SK-N-SH (cell line): ENCODE measurements at regions not wholly inside any gene's neighbourhood (a gene's known extent, or its start where the extent isn't known, plus 50 kb on each side); places are given as distances from the start of the nearest gene placed in this dataset.
"Not testable (repeated sequence)": the region's sequence is repeated elsewhere in the genome, so short reads cannot be mapped to it uniquely, and the experiment has no call there.

Experiments
- CTCF ChIA-PET: fragments of 300-600, 350-600 bp; formaldehyde crosslinking; extraction: SDS; loops from one replicate; lab custom pipeline; 2021; lab: Yijun Ruan, JAX
- POLR2A ChIA-PET: fragments of 350-600 bp; sonication (Branson Sonifier 250); formaldehyde crosslinking; extraction: SDS; loops from one replicate; lab custom pipeline; 2020; ENCODE audit warnings: antibody characterized with exemption, inconsistent platforms; lab: Yijun Ruan, JAX
- DNase-seq: peaks from one replicate; pipeline ENCODE4 v3.0.0; 2012
- H2AFZ ChIP-seq: fragments of 200-600 bp; sonication (generic); 2 replicates; pipeline ENCODE4 v1.8.1; 2016; ENCODE audit warnings: antibody characterized with exemption, mild to moderate bottlenecking, low read depth
- H3F3A ChIP-seq: fragments of 200-600 bp; sonication (generic); replicated peaks from 2 replicates; pipeline ENCODE3; 2016; ENCODE audit warnings: antibody characterized with exemption, mild to moderate bottlenecking; ENCODE audit not compliant: insufficient read depth
- H3K27ac ChIP-seq, 2 experiments: fragments of 200-500 bp in 1 of 2; fragments of 200-600 bp in 1 of 2; sonication (Bioruptor generic) in 1 of 2; sonication (generic), shearing (Covaris generic) in 1 of 2; 2 replicates each; pipeline versions ENCODE4 v1.5.1 to v1.6.1; 2014 to 2016; ENCODE audit warnings: low read depth in 2 of 2, inconsistent platforms in 1 of 2, low read length in 1 of 2, mild to moderate bottlenecking in 1 of 2, mixed read lengths in 1 of 2
- H3K27me3 ChIP-seq: fragments of 200-600 bp; sonication (generic), shearing (Covaris generic); 2 replicates; pipeline ENCODE4 v1.6.1; 2016; ENCODE audit warnings: mixed run types; ENCODE audit not compliant: insufficient read depth
- H3K36me3 ChIP-seq, 2 experiments: fragments of 200-500 bp in 1 of 2; fragments of 200-600 bp in 1 of 2; sonication (Bioruptor generic) in 1 of 2; sonication (generic) in 1 of 2; replicated peaks in 1 of 2; 2 replicates each; pipeline versions ENCODE3 to v1.5.1; 2014 to 2016; ENCODE audit warnings: low read length in 1 of 2, mild to moderate bottlenecking in 1 of 2; ENCODE audit not compliant: insufficient read depth in 2 of 2, control insufficient read depth in 1 of 2
- H3K4me1 ChIP-seq, 2 experiments: fragments of 200-500 bp in 1 of 2; fragments of 200-600 bp in 1 of 2; sonication (Bioruptor generic) in 1 of 2; sonication (generic), shearing (Covaris generic) in 1 of 2; 2 replicates each; pipeline versions ENCODE4 v1.5.1 to v1.6.1; 2014 to 2016; ENCODE audit warnings: low read depth in 1 of 2, low read length in 1 of 2, mixed run types in 1 of 2; ENCODE audit not compliant: insufficient read depth in 2 of 2, control insufficient read depth in 1 of 2
- H3K4me2 ChIP-seq: fragments of 200-600 bp; sonication (generic), shearing (Covaris generic); 2 replicates; pipeline ENCODE4 v1.6.1; 2017; ENCODE audit warnings: mixed run types
- H3K4me3 ChIP-seq, 2 experiments: fragments of 200-500 bp in 1 of 2; fragments of 200-600 bp in 1 of 2; sonication (Bioruptor generic) in 1 of 2; sonication (generic), shearing (Covaris generic) in 1 of 2; 2 replicates each; pipeline versions ENCODE4 v1.5.1 to v1.8.1; 2014 to 2016; ENCODE audit warnings: low read depth in 2 of 2, inconsistent platforms in 1 of 2, low read length in 1 of 2, mild to moderate bottlenecking in 1 of 2, mixed read lengths in 1 of 2, moderate library complexity in 1 of 2
- H3K79me2 ChIP-seq: fragments of 200-600 bp; sonication (generic); 2 replicates; pipeline ENCODE4 v1.8.1; 2017; ENCODE audit warnings: mild to moderate bottlenecking; ENCODE audit not compliant: insufficient read depth
- H3K9ac ChIP-seq: fragments of 200-600 bp; sonication (generic); 2 replicates; pipeline ENCODE4 v1.6.1; 2017; ENCODE audit warnings: mixed run types
- H3K9me2 ChIP-seq: fragments of 200-600 bp; sonication (generic); 2 replicates; pipeline ENCODE4 v1.6.1; 2017; ENCODE audit warnings: mixed run types
- H3K9me3 ChIP-seq: fragments of 200-600 bp; sonication (generic); 2 replicates; pipeline ENCODE4 v1.6.1; 2017; ENCODE audit warnings: mixed run types, mild to moderate bottlenecking, moderate library complexity
- H4K20me1 ChIP-seq: fragments of 200-600 bp; sonication (generic); 2 replicates; pipeline ENCODE4 v1.6.1; 2017; ENCODE audit warnings: mild to moderate bottlenecking, mixed run types; ENCODE audit not compliant: insufficient read depth
- EP300 ChIP-seq, 2 experiments: IDR thresholded peaks; 2 replicates each; pipeline versions ENCODE4 v1.4.0 to v1.6.1; 2012; ENCODE audit warnings: borderline replicate concordance in 1 of 2, low read depth in 1 of 2, low read length in 1 of 2
- FOXJ3 ChIP-seq: sonication (generic); formaldehyde crosslinking; IDR thresholded peaks from 2 replicates; pipeline ENCODE4 v1.5.1; 2020; ENCODE audit warnings: mild to moderate bottlenecking, missing genetic modification reagents
- FOXM1 ChIP-seq: IDR thresholded peaks from 2 replicates; pipeline ENCODE4 v1.4.0; 2012; ENCODE audit warnings: low read depth, mild to moderate bottlenecking
- GABPA ChIP-seq: IDR thresholded peaks from 2 replicates; pipeline ENCODE4 v1.4.0; 2012; ENCODE audit warnings: low read depth, mild to moderate bottlenecking
- JUND ChIP-seq: IDR thresholded peaks from 2 replicates; pipeline ENCODE4 v1.4.0; 2012
- NFIC ChIP-seq: IDR thresholded peaks from 2 replicates; pipeline ENCODE4 v1.4.0; 2012; ENCODE audit warnings: borderline replicate concordance
- POLR2AphosphoS5 ChIP-seq: IDR thresholded peaks from 2 replicates; pipeline ENCODE4 v1.6.1; 2012; ENCODE audit warnings: low read depth, low read length
- RAD21 ChIP-seq: IDR thresholded peaks from 2 replicates; pipeline ENCODE4 v1.6.1; 2012; ENCODE audit warnings: mild to moderate bottlenecking, low read length
- RFX5 ChIP-seq: IDR thresholded peaks from 2 replicates; pipeline ENCODE4 v1.6.1; 2012; ENCODE audit warnings: mild to moderate bottlenecking, improper control_type of control experiment, low read length
- SMC3 ChIP-seq: IDR thresholded peaks from 2 replicates; pipeline ENCODE4 v1.6.1; 2012; ENCODE audit warnings: low read depth, low read length, improper control_type of control experiment
- TAF1 ChIP-seq: IDR thresholded peaks from 2 replicates; pipeline ENCODE4 v1.6.1; 2012; ENCODE audit warnings: low read depth, mild to moderate bottlenecking, low read length, moderate library complexity, borderline replicate concordance
- TCF12 ChIP-seq: IDR thresholded peaks from 2 replicates; pipeline ENCODE4 v1.4.0; 2012
- YY1 ChIP-seq: IDR thresholded peaks from 2 replicates; pipeline ENCODE4 v1.4.0; 2012; ENCODE audit warnings: low read depth, mild to moderate bottlenecking
- WGBS: methylation state at CpG from one replicate; pipeline ENCODE4 v1.1.6; 2017; ENCODE audit warnings: low lambda C conversion rate; 5-methylcytosine and 5-hydroxymethylcytosine counted together
- TF ChIP-seq, protein P1 (sequence below): fragments of 150-350 bp; IDR thresholded peaks from 2 replicates; pipeline ENCODE4 v1.6.1; 2017; ENCODE audit warnings: antibody characterized with exemption, low read length, low read depth, borderline replicate concordance
- TF ChIP-seq, protein P2 (sequence below): IDR thresholded peaks from 2 replicates; pipeline ENCODE4; 2012
- TF ChIP-seq, protein P3 (sequence below): IDR thresholded peaks from 2 replicates; pipeline ENCODE4 v1.4.0; 2012; ENCODE audit warnings: low read depth, borderline replicate concordance
- TF ChIP-seq, protein P4 (sequence below): fragments of 150-350 bp; IDR thresholded peaks from 2 replicates; pipeline ENCODE4 v1.6.1; 2016; ENCODE audit warnings: mild to moderate bottlenecking, low read depth, low read length

DNA sequence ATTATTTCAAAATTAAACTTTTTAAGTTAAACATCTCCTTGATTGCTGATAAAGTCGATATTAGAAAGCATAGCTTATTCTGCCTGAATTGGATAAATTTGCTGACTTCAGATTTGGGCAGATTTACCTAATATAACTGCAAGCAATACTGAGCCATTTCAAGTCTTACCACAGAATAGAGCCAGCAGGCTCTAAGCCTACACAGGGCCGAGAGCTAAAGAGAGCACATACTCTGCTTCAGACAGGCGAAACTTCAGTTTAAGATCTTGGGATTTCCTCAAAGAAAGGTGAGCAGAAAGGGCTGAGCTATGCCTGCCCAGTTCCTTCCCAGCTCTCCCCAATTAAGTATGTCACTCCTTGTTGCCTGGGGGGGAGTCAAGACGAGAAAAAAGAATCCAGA is 240.6 kb upstream of the NOCT start:
- Histone ChIP-seq H3K27ac (no peak overlapping the region; a peak in 1 of 4 replicates), H3K79me2 (no peaks in the 10 kb centered on the region), H3F3A (no peaks in the 10 kb centered on the region), H3K36me3 (no peaks in the 10 kb centered on the region)
- 30% methylated on average over 4 of the region's 4 CpGs for WGBS
- no peak for DNase-seq
- POLR2A ChIA-PET: no interaction called here
- TF ChIP-seq RFX5 (no peak), YY1 (no peak), RAD21 (no peak), FOXM1 (no peak)
- TF ChIP-seq, protein P1, sequence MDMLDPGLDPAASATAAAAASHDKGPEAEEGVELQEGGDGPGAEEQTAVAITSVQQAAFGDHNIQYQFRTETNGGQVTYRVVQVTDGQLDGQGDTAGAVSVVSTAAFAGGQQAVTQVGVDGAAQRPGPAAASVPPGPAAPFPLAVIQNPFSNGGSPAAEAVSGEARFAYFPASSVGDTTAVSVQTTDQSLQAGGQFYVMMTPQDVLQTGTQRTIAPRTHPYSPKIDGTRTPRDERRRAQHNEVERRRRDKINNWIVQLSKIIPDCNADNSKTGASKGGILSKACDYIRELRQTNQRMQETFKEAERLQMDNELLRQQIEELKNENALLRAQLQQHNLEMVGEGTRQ: no peak
- TF ChIP-seq, all 33 proteins: peak for 0
- H3K9me2 ChIP-seq: no peaks in the 10 kb centered on the region
- H3K4me1 ChIP-seq: peaks cover 0 to 5% of the 10 kb centered on the region in 2 experiments; a peak in 1 of 4 replicates
- no peak overlapping the region for H3K4me3 ChIP-seq
- H3K27me3 ChIP-seq: no peaks in the 10 kb centered on the region; the same call in 1 of the 2 replicates
- H2AFZ ChIP-seq: no peak overlapping the region
- H3K4me2 ChIP-seq: no peak overlapping the region
- H3K9me3 ChIP-seq: no peaks in the 10 kb centered on the region; the same call in 1 of the 2 replicates
- no peaks in the 10 kb centered on the region for H4K20me1 ChIP-seq
- no peak overlapping the region for H3K9ac ChIP-seq
- CTCF ChIA-PET: interaction anchor here (0.6 kb wide), 1 partner anchor 238 kb away, joined by 3 read pairs; no protein-coding TSS in a partner anchor

DNA sequence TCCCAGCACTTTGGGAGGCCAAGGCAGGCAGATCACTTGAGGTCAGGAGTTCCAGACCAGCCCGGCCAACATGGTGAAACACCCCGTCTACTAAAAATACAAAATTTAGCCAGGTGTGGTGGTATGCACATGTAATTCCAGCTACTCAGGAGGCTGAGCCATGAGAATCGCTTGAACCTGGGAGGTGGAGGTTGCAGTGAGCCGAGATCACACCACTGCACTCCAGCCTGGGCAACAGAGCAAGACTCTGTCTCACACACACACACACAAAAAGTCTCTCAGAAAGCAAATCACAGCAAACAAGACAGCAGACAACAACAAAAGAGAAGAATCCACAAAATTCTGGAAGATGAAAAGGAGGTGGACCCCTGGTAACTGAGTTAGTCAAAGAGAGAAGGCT is 241.5 kb upstream of the NOCT start:
- H3F3A ChIP-seq, H3K9me3 ChIP-seq, H3K36me3 ChIP-seq, POLR2A ChIA-PET, H3K4me3 ChIP-seq, H4K20me1 ChIP-seq, H3K4me1 ChIP-seq, H3K27me3 ChIP-seq, H3K9me2 ChIP-seq, H3K4me2 ChIP-seq, H3K79me2 ChIP-seq, H2AFZ ChIP-seq, DNase-seq, H3K27ac ChIP-seq, H3K9ac ChIP-seq: not testable (repeated sequence)
- CTCF ChIA-PET: interaction anchor here (0.9 kb wide), 1 partner anchor 9 kb away, joined by 3 read pairs; no protein-coding TSS in a partner anchor
- WGBS: 73% methylated on average over 4 of the region's 4 CpGs

DNA sequence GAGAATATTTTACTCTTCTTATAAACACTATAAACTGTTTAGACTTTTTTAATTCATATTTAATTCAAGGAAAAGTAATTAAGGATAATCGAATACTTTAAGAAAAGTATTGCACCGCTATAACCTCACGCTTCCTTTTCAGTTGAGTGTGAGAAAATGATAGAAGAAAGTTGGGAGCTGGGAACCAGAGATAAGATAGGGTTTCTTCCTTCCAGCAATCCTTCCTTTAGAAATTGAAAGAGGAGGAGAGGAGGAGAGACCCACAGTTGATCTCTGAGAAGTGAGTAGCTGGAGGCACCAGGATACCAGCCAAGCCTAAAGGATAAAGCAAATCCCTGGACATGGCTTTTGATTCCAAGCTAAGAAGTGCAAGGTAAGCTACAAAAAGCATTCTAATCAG is 242.3 kb upstream of the NOCT start:
- H3K79me2 ChIP-seq: no peaks in the 10 kb centered on the region
- WGBS: 83% methylated on average over 3 of the region's 3 CpGs
- H2AFZ ChIP-seq: no peak overlapping the region
- no peaks in the 10 kb centered on the region for H4K20me1 ChIP-seq
- H3K9me3 ChIP-seq: no peaks in the 10 kb centered on the region; the same call in 1 of the 2 replicates
- H3K36me3 ChIP-seq: no peaks in the 10 kb centered on the region
- H3K4me3 ChIP-seq: no peak overlapping the region
- H3K9ac ChIP-seq: no peak overlapping the region
- H3K27me3 ChIP-seq: no peaks in the 10 kb centered on the region; the same call in 1 of the 2 replicates
- CTCF ChIA-PET: interaction anchor here (0.9 kb wide), 1 partner anchor 8 kb away, joined by 3 read pairs; no protein-coding TSS in a partner anchor
- POLR2A ChIA-PET: no interaction called here
- peaks cover 0 to 7% of the 10 kb centered on the region in 2 experiments; a peak in 1 of 4 replicates for H3K4me1 ChIP-seq
- no peak for DNase-seq
- no peak overlapping the region for H3K27ac ChIP-seq
- no peak overlapping the region for H3K4me2 ChIP-seq
- H3K9me2 ChIP-seq: no peaks in the 10 kb centered on the region
- H3F3A ChIP-seq: no peaks in the 10 kb centered on the region
- TF ChIP-seq, protein P2, sequence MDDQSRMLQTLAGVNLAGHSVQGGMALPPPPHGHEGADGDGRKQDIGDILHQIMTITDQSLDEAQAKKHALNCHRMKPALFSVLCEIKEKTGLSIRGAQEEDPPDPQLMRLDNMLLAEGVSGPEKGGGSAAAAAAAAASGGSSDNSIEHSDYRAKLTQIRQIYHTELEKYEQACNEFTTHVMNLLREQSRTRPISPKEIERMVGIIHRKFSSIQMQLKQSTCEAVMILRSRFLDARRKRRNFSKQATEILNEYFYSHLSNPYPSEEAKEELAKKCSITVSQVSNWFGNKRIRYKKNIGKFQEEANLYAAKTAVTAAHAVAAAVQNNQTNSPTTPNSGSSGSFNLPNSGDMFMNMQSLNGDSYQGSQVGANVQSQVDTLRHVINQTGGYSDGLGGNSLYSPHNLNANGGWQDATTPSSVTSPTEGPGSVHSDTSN: no peak
- TF ChIP-seq NFIC (no peak), FOXM1 (no peak), FOXJ3 (CRISPR knock-in tag) (no peak), RAD21 (no peak), TCF12 (no peak), TAF1 (no peak), EP300 (IDR thresholded peaks at IDR 0.05; ENCODE audit: borderline replicate concordance in 1 of 2, low read depth in 1 of 2, low read length in 1 of 2) (no peak), SMC3 (no peak), POLR2AphosphoS5 (no peak), GABPA (no peak), JUND (no peak)
- TF ChIP-seq, protein P3, sequence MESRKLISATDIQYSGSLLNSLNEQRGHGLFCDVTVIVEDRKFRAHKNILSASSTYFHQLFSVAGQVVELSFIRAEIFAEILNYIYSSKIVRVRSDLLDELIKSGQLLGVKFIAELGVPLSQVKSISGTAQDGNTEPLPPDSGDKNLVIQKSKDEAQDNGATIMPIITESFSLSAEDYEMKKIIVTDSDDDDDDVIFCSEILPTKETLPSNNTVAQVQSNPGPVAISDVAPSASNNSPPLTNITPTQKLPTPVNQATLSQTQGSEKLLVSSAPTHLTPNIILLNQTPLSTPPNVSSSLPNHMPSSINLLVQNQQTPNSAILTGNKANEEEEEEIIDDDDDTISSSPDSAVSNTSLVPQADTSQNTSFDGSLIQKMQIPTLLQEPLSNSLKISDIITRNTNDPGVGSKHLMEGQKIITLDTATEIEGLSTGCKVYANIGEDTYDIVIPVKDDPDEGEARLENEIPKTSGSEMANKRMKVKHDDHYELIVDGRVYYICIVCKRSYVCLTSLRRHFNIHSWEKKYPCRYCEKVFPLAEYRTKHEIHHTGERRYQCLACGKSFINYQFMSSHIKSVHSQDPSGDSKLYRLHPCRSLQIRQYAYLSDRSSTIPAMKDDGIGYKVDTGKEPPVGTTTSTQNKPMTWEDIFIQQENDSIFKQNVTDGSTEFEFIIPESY: no peak
- TF ChIP-seq, protein P4, sequence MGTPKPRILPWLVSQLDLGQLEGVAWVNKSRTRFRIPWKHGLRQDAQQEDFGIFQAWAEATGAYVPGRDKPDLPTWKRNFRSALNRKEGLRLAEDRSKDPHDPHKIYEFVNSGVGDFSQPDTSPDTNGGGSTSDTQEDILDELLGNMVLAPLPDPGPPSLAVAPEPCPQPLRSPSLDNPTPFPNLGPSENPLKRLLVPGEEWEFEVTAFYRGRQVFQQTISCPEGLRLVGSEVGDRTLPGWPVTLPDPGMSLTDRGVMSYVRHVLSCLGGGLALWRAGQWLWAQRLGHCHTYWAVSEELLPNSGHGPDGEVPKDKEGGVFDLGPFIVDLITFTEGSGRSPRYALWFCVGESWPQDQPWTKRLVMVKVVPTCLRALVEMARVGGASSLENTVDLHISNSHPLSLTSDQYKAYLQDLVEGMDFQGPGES: no peak
- TF ChIP-seq, protein P1: no peak
